ENCODE measurements at regions not wholly inside any gene's neighbourhood (a gene's known extent, or its start where the extent isn't known, plus 50 kb on each side); places are given as distances from the start of the nearest gene placed in this dataset.

DNA sequence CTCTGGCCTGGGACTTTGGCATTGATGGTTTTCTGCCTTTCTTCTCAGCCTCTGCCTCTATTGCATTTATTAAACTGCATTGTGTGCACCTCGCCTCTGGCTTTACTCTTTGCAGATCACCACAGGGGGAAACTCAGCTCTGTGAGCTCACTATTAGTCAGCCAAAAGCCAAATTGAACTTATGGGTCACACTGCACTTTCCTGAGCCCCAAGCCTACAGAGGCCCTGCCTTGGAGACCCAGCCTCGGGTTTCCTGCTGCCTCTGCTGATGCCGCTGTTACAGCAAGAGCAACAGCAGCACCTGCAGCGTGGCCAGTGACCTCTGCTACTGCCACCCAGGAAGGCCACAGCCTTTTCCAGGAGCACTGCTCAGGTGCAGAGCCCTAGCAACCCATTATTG lies 122.5 kb downstream of the DAD1 start:
- TF ChIP-seq, protein P1, sequence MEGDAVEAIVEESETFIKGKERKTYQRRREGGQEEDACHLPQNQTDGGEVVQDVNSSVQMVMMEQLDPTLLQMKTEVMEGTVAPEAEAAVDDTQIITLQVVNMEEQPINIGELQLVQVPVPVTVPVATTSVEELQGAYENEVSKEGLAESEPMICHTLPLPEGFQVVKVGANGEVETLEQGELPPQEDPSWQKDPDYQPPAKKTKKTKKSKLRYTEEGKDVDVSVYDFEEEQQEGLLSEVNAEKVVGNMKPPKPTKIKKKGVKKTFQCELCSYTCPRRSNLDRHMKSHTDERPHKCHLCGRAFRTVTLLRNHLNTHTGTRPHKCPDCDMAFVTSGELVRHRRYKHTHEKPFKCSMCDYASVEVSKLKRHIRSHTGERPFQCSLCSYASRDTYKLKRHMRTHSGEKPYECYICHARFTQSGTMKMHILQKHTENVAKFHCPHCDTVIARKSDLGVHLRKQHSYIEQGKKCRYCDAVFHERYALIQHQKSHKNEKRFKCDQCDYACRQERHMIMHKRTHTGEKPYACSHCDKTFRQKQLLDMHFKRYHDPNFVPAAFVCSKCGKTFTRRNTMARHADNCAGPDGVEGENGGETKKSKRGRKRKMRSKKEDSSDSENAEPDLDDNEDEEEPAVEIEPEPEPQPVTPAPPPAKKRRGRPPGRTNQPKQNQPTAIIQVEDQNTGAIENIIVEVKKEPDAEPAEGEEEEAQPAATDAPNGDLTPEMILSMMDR (conservative IDR thresholded peaks at IDR 0.05), result no peak
- TF ChIP-seq EZH2 (IDR thresholded peaks at IDR 0.05; ENCODE audit: low read depth), result no peak

All from PC-9 (cell line).